ENCODE measurements at regions not wholly inside any gene's neighbourhood (a gene's known extent, or its start where the extent isn't known, plus 50 kb on each side); places are given as distances from the start of the nearest gene placed in this dataset.

- no peak overlapping the region for H3K4me3 ChIP-seq
- DNase-seq (ENCODE audit: low spot score in 2 of 2) = no peak
- H3K27ac ChIP-seq = no peak overlapping the region
- WGBS = 72% methylated on average over 2 of the region's 2 CpGs
- peaks cover 5% of the 10 kb centered on the region for H3K4me1 ChIP-seq
- H3K27me3 ChIP-seq = no peaks in the 10 kb centered on the region
- no peaks in the 10 kb centered on the region for H3K36me3 ChIP-seq
- no peak for TF ChIP-seq POLR2AphosphoS5 (IDR thresholded peaks at IDR 0.05)
- TF ChIP-seq POLR2A (IDR thresholded peaks at IDR 0.05) = no peak
- no peak for TF ChIP-seq CTCF (IDR thresholded peaks at IDR 0.05)
- TF ChIP-seq EP300 (IDR thresholded peaks at IDR 0.05) = no peak
- no peaks in the 10 kb centered on the region for H3K9me3 ChIP-seq
Observed at GRCh38 chr5:53318303-53318702, 162.1 kb upstream of the FST start.

- TF ChIP-seq POLR2AphosphoS5 (IDR thresholded peaks at IDR 0.05) (peak in 1 of 3 donors; percentile 55), POLR2A (IDR thresholded peaks at IDR 0.05) (no peak)
- 49% methylated on average over 5 of the region's 5 CpGs for WGBS
- no peak for DNase-seq (ENCODE audit: low spot score in 2 of 2)
- Histone ChIP-seq H3K27ac (no peak overlapping the region), H3K4me1 (peaks cover 10% of the 10 kb centered on the region), H3K4me3 (no peak overlapping the region), H3K36me3 (no peaks in the 10 kb centered on the region), H3K9me3 (no peaks in the 10 kb centered on the region), H3K27me3 (no peaks in the 10 kb centered on the region)
Observed at GRCh38 chr5:53319315-53319714, 161.1 kb upstream of the FST start.

GRCh38 chr5:53321073-53321472 is 159.4 kb upstream of the FST start:
- no peak overlapping the region for H3K27ac ChIP-seq
- peaks cover 17% of the 10 kb centered on the region for H3K4me1 ChIP-seq
- no peak for DNase-seq (ENCODE audit: low spot score in 2 of 2)
- H3K27me3 ChIP-seq = no peaks in the 10 kb centered on the region
- no peak overlapping the region for H3K4me3 ChIP-seq
- whole genome bisulfite sequencing = 58% methylated on average over 1 of the region's 1 CpG
- H3K9me3 ChIP-seq = no peaks in the 10 kb centered on the region
- TF ChIP-seq POLR2AphosphoS5 (IDR thresholded peaks at IDR 0.05) (no peak), POLR2A (IDR thresholded peaks at IDR 0.05) (no peak), EP300 (IDR thresholded peaks at IDR 0.05) (no peak), CTCF (IDR thresholded peaks at IDR 0.05) (no peak)
- no peaks in the 10 kb centered on the region for H3K36me3 ChIP-seq

GRCh38 chr5:53321721-53322120 is 158.7 kb upstream of the FST start:
- H3K36me3 ChIP-seq = no peaks in the 10 kb centered on the region
- WGBS = 96% methylated on average over 2 of the region's 2 CpGs
- TF ChIP-seq POLR2AphosphoS5 (IDR thresholded peaks at IDR 0.05) (no peak), CTCF (IDR thresholded peaks at IDR 0.05) (no peak), EP300 (IDR thresholded peaks at IDR 0.05) (no peak), POLR2A (IDR thresholded peaks at IDR 0.05) (no peak)
- H3K27ac ChIP-seq = no peak overlapping the region
- no peak for DNase-seq (ENCODE audit: low spot score in 2 of 2)
- no peak overlapping the region for H3K4me3 ChIP-seq
- H3K27me3 ChIP-seq = no peaks in the 10 kb centered on the region
- H3K4me1 ChIP-seq = peaks cover 17% of the 10 kb centered on the region
- H3K9me3 ChIP-seq = no peaks in the 10 kb centered on the region

GRCh38 chr5:53322257-53322656 is 158.2 kb upstream of the FST start:
- no peak overlapping the region for H3K4me3 ChIP-seq
- H3K27ac ChIP-seq = no peak overlapping the region
- no peaks in the 10 kb centered on the region for H3K9me3 ChIP-seq
- TF ChIP-seq POLR2AphosphoS5 (IDR thresholded peaks at IDR 0.05) (no peak), POLR2A (IDR thresholded peaks at IDR 0.05) (no peak), CTCF (IDR thresholded peaks at IDR 0.05) (no peak), EP300 (IDR thresholded peaks at IDR 0.05) (no peak)
- H3K27me3 ChIP-seq = no peaks in the 10 kb centered on the region
- WGBS = 62% methylated on average over 1 of the region's 1 CpG
- H3K4me1 ChIP-seq = peaks cover 17% of the 10 kb centered on the region
- no peaks in the 10 kb centered on the region for H3K36me3 ChIP-seq
- no peak for DNase-seq (ENCODE audit: low spot score in 2 of 2)

- peaks cover 17% of the 10 kb centered on the region for H3K4me1 ChIP-seq
- no peaks in the 10 kb centered on the region for H3K36me3 ChIP-seq
- 41% methylated on average over 2 of the region's 2 CpGs for WGBS
- H3K4me3 ChIP-seq = no peak overlapping the region
- no peaks in the 10 kb centered on the region for H3K27me3 ChIP-seq
- no peak for TF ChIP-seq POLR2A (IDR thresholded peaks at IDR 0.05)
- no peak for TF ChIP-seq CTCF (IDR thresholded peaks at IDR 0.05)
- TF ChIP-seq POLR2AphosphoS5 (IDR thresholded peaks at IDR 0.05) = no peak
- no peak overlapping the region for H3K27ac ChIP-seq
- no peaks in the 10 kb centered on the region for H3K9me3 ChIP-seq
- DNase-seq (ENCODE audit: low spot score in 2 of 2) = no peak
Observed at GRCh38 chr5:53323511-53323910, 156.9 kb upstream of the FST start.
